Fibroblast of lung (primary cell): ENCODE measurements at regions not wholly inside any gene's neighbourhood (a gene's known extent, or its start where the extent isn't known, plus 50 kb on each side); places are given as distances from the start of the nearest gene placed in this dataset.
"Not testable (repeated sequence)": the region's sequence is repeated elsewhere in the genome, so short reads cannot be mapped to it uniquely, and the experiment has no call there.

Source experiments
- CTCF ChIP-seq, 2 donors: IDR thresholded peaks in 1 of 2; conservative IDR thresholded peaks in 1 of 2; 1 replicate in 1 of 2; 2 replicates in 1 of 2; pipeline ENCODE4 v1.5.1; 2011 to 2012; ENCODE audit warnings: low read length in 2 of 2, control low read depth in 1 of 2, inconsistent platforms in 1 of 2, low read depth in 1 of 2, mild to moderate bottlenecking in 1 of 2
- EZH2 ChIP-seq: IDR thresholded peaks from 2 replicates; pipeline ENCODE4 v1.5.1; 2012; ENCODE audit warnings: low read length, control low read depth, mild to moderate bottlenecking; ENCODE audit errors: missing control alignments

DNA sequence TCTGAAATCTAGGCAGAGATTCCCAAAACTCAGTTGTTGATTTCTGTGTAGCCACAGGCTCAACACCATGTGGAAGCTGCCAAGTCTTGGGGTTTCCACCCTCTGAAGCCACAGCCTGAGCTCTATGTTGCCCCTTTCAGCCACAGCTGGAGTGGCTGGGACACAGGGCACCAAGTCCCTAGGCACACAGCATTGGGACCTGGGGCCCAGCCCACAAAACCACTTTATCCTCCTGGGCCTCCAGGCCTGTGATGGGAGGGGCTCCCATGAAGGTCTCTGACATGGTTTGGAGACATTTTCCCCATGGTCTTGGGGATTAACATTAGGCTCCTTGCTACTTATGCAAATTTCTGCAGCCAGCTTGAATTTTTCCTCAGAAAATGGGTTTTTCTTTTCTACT, 186.0 kb upstream of the SPOPL start:
- not testable (repeated sequence) for TF ChIP-seq CTCF (conservative IDR thresholded peaks at IDR 0.05 in 1 of 2, IDR thresholded peaks at IDR 0.05 in 1 of 2; ENCODE audit: low read depth in 1 of 2, low read length in 2 of 2); EZH2
